ENCODE measurements at regions not wholly inside any gene's neighbourhood (a gene's known extent, or its start where the extent isn't known, plus 50 kb on each side); places are given as distances from the start of the nearest gene placed in this dataset.
A peak's percentile ranks its signal among the peaks of the same experiment; 100 is the strongest.

- no peak for DNase-seq
Measured at GRCh38 chr9:95755421-95755730, 120.1 kb upstream of the ERCC6L2 start.

DNA sequence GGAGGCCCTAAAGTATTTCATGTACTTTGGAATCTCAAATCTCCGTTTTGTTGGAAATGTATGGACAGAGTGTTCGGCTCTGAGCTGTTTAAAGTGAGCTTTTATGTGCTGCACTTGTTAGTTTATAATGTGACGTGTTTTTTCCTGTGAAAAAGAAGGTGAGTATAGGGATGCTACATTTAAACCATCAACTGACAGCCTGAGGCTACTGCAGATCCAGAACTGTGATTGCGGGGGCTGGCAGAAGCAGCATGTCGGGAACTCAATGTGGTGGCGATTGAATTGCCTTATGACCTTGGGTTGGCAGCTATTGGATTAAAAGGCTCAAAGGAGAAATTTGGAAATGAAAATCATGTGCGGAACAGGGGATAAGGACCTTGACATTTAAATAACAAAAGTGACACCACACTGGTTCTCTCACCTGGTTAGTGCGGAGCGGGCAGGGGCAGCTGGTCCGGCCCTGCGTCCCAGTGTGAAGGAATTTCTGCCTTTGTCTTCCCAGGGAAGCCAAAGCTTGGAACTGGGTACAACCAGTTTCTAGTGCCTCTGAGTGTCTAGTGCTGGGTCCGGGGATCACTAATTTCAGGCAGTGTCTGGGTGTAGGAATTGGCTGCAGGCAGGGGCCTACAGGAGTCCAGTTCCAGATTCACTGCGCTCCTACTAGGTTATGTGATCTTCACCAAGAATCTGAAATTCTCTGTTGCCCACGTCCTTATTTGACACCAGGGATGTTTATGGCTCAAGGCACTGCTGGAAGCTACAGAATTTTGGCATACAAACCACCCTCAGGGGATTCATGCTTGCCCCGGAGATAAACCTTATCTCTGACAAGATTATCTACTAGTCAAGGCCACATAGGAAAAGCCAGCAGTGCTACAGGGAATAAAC is 120.7 kb upstream of the ERCC6L2 start:
- no peak for DNase-seq

DNA sequence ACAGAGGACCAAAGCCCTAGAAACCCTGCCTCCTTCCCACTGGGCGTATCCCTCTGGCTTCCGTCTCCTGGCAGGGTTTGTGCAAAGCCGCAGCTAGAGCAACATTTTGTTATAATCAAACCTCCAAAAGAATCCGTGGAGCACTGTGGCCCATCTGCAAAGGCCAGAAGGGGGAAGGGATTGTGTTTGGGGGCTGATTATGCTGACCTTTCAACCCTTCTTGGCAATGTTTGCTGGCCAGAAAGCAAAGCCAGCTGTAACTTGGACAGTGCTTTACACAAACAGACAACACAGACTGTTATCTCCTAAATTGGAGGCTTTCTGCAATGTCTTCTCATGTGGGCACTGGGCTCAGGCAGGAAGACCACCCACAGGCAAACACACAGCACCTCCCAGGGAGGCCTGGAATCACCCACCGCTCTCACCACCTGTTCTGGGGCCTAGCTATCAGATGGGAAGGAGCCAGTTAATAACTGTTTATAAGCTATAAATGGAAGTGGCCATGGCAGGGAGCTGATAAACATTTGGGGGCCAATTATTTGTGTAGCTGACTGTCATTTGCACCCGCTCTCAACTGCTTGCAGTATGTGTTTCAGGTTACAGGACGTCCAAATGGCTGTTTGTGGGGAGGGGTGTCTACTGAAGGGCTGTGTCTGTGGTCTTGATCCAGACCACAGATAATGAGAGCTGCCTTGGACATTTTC is 121.6 kb upstream of the ERCC6L2 start:
- DNase-seq, result no peak

GRCh38 chr9:95752129-95752731 is 123.3 kb upstream of the ERCC6L2 start:
- no peak for DNase-seq

- no peak for DNase-seq
Measured at GRCh38 chr9:95751520-95751790, 124.0 kb upstream of the ERCC6L2 start.

DNA sequence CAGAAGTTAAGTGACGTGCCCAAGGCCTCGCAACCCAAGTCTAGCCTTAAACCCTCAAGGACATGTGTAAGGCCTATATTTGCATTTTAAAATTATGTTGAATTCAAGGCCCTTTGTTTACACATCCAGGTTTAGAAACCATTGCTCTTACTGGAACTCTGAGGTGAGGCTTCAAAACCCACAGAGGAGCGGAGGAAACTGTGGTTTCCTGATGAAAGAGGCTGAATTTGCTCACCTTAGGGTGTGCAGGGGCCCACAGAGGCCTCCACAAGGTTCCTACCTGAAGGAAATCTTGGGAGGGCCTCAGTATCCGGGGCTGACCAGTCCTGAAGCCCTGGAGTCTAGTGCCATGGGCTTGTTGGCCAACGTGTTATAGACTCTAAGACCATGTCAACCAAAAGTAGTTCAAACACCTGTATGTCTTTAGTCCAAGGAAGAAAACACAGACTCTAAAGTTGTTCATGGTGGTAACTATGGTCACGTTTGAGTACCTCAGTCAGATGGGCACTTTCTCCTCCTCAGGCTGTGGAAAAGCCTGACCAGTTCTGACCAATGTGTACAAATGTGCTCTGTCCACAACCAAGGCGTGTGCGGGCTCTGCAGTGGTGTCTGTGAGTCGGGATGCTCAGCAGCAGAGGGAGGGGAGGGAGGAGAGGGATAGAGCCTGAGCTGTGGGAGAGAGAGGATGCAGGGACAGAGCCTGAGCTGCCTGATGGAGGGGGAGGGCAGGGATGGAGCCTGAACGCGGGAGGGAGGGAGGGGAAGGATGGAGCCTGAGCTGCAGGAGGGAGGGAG is 124.6 kb upstream of the ERCC6L2 start:
- DNase-seq, result peak; percentile 52

DNA sequence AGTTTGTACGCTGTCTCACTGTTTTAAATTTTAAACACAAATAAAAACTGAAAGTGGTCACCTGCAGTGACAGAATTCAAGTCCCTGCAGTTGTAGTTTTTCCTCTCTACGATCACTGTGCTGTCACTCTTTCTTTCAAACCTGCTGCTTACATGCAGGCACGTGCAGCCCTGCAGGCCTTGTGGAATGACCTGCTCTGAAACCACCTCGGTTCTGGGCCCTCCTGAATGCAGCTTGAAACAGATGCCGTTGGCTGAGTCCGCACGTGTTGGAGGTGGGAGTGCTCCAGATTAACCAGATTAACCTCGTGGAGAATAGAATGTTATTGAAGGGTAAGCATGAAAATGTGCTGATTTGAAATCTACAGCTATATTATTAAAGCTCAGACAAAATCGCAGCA is 126.0 kb upstream of the ERCC6L2 start:
- DNase-seq, result no peak

DNA sequence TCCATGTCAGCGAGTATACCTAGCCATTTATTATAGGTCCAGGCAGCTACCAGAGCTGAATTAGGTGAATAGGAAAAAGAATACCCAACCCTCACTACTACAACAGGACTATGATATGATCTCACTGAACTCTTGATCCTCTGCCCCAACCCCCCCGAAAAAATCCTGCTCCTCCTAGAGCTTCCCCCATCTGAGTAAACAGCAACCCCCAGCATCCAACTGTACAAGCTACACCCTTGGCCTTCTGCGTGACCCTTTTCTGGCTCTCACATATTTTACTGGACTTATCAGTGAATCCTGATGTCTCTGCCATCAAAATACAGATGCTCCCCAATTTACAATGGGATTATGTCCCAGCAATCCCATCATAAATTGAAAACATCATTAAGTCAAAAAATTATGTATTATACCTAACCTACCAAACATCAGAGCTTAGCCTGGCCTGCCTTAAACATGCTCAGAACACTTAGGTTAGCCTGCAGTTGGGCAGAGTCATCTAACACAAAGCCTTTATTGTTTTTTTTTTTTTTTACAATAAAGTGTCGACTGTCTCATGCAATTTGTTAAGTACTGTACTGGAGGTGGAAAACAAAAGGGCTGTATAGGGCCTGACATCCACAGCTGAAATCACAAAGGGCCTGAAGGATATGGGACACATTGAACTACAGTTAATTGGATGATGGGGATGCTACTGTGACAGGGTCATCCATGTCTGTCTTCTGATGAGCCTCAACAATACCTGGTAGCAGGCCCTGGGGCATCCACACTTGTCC is 128.9 kb upstream of the ERCC6L2 start:
- no peak for DNase-seq

GRCh38 chr9:95742821-95743220 is 132.7 kb upstream of the ERCC6L2 start:
- no peak for DNase-seq

GRCh38 chr9:95741631-95742030 is 133.9 kb upstream of the ERCC6L2 start:
- no peak for DNase-seq

DNA sequence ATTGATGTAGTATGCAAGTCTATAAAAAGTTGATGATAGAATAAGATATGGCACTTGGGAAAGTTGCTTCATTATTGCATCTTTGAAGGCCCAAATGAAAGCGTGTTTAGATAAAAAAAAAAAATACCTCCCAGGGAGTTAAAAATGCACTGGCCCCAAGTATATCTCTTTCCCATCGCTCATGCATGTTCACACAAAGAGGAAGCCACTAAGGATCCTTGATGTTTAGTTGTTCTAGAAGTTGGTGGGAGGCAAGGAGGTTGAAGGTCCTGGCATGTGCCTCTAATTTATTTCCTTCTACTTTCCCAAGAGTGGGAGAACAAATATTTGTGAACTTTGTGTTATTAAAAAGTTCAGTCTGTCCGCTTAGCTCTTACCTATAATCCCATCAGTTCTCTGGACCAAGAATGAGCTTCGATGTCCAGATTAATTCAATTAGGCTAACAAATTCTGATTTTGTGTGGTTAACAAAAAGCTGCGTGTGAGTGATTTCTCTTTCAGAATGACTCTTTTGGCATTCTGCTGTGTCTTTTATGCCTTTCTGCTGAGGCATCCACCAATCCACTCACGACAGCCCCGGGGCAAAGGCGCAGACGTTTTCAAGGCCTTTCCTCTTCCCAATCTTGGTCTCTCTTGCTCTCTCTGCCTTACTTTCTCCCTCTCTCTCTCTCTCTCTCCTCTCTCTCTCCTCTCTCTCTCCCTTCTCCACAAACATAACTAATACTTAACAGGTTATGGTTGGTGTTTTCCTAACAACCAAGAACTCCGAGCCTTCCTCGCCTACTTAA is 135.1 kb upstream of the ERCC6L2 start:
- DNase-seq, result no peak

GRCh38 chr9:95738438-95738837 is 137.1 kb upstream of the ERCC6L2 start:
- no peak for DNase-seq

GRCh38 chr9:95736891-95737522 is 138.5 kb upstream of the ERCC6L2 start:
- DNase-seq, result no peak

DNA sequence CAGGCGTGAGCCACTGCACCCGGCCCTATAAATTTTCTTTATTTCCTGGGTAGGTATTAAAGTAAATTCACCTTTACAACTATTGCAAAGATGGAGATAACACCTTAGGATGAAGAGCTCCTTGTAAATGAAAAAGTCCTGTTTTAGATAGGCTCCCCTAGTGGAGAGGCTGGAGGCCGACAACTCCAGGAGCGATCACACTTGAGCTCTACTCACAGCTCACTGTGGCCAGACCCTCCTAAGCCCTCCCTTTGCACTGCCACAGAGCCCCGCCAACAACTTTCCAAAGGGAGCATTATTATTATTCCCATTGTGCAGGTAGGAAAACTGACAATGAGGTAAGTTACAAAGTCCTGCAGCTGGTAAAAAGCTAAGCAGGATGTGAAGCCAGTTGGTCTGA is 139.1 kb upstream of the ERCC6L2 start:
- DNase-seq, result peak; percentile 25

DNA sequence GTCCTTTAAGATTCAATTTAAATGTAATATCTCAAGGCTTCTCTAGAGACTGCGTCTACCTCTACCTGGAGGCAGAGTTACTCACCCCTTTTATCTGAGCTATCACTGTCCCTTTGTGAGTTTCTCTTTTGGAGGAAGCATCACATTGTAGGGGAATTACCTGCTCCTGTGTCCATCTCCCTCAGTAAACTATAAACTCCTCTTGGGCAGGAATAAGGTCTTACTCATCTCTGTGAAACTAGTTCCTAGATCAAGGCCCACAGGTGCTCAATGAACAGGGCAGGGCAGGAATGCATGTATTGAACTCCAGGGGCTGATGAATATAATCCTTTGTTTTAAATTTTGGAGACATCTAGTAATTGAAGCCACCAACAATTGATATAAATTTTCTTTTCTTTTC is 139.8 kb upstream of the ERCC6L2 start:
- no peak for DNase-seq

GRCh38 chr9:95733741-95734666 is 141.5 kb upstream of the ERCC6L2 start:
- DNase-seq, result no peak

DNA sequence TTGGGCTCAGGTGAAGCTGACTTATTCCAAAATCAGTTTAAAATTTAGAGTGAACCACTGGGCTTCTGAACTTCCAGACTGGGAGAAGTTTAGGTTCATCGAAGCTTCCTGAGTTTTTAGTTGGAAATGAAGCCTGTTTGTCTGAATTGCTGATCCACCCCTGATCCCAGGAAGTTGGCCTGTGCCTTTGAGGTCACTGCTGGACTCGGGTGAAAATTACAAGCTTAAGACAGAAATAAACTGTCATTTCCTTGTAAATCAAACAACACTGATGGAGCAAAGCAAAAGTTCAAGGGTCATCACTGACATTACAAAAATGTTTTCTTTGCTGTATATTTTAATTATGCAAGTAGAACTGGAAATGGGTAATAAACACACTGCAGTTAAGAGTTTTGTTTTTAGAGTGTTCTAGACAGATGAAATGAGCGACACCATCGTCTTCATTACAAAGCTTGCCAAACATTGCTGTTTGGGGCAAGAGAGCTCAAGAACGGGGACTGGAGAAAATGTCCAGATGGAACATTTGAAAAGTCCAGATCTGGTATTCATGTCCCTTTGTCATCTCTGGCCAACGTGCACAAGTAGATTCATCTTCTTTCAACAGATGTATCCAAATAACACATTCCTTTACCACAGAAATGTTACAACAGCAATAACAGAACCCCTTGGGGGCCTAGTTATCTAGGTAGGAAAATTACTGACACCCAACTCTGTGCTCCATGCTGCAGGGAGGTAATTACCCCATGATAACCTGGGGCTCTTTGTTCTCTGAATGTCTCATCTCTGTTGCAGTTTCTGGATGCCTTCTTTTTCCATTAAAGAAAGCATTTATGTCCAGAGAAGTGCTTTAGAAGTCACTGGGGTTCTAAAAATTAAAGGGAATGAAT is 142.4 kb upstream of the ERCC6L2 start:
- DNase-seq, result no peak

DNA sequence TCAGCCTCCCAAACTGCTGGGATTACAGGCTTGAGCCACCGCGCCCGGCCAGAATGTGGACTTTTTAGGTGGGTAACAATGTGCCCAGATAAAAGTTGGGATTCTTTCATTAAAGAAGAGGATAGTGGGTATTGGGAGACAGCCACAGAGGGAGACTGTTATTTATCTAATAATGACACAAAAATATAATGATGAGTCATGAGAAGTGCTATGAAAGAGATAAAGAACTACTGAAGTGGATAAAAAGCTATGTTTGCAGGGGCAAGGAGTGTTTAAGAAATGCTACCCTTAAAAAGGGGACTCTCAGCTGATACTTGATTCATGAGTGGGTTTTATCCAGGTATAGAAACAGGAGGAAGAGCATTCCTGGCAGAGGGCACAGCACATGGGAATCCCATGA is 143.6 kb upstream of the ERCC6L2 start:
- no peak for DNase-seq

Measured in activated CD4-positive, alpha-beta T cell treated with anti-CD3 and anti-CD28 coated beads for 48 hours (primary cell).